C4-2B (cell line): ENCODE measurements at regions not wholly inside any gene's neighbourhood (a gene's known extent, or its start where the extent isn't known, plus 50 kb on each side); places are given as distances from the start of the nearest gene placed in this dataset.

Experiments used
- H3K27ac ChIP-seq: fragments of 450-650 bp; 2 replicates; pipeline ENCODE4 v1.5.1; 2017
- ZFX ChIP-seq: fragments of 450-650 bp; IDR thresholded peaks from 2 replicates; pipeline ENCODE4 v1.6.1; 2017
- TF ChIP-seq, protein P1 (sequence below): fragments of 450-650 bp; conservative IDR thresholded peaks from 2 replicates; pipeline ENCODE4 v1.5.1; 2017; ENCODE audit warnings: mild to moderate bottlenecking

- no peak for TF ChIP-seq ZFX
- TF ChIP-seq, protein P1, sequence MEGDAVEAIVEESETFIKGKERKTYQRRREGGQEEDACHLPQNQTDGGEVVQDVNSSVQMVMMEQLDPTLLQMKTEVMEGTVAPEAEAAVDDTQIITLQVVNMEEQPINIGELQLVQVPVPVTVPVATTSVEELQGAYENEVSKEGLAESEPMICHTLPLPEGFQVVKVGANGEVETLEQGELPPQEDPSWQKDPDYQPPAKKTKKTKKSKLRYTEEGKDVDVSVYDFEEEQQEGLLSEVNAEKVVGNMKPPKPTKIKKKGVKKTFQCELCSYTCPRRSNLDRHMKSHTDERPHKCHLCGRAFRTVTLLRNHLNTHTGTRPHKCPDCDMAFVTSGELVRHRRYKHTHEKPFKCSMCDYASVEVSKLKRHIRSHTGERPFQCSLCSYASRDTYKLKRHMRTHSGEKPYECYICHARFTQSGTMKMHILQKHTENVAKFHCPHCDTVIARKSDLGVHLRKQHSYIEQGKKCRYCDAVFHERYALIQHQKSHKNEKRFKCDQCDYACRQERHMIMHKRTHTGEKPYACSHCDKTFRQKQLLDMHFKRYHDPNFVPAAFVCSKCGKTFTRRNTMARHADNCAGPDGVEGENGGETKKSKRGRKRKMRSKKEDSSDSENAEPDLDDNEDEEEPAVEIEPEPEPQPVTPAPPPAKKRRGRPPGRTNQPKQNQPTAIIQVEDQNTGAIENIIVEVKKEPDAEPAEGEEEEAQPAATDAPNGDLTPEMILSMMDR, result no peak
- no peak overlapping the region for H3K27ac ChIP-seq
These were observed 564.9 kb upstream of the CITED2 start for GRCh38 chr6:139939189-139939979.

GRCh38 chr6:139932671-139933070 is 558.2 kb upstream of the CITED2 start:
- TF ChIP-seq, protein P1, result no peak
- no peak for TF ChIP-seq ZFX
- H3K27ac ChIP-seq, result no peak overlapping the region

GRCh38 chr6:139931747-139932146 is 557.3 kb upstream of the CITED2 start:
- H3K27ac ChIP-seq, result no peak overlapping the region
- TF ChIP-seq ZFX, result no peak
- TF ChIP-seq, protein P1, result no peak

- no peak overlapping the region for H3K27ac ChIP-seq
- no peak for TF ChIP-seq ZFX
- TF ChIP-seq, protein P1, result no peak
These were observed 553.4 kb upstream of the CITED2 start for GRCh38 chr6:139927742-139928305.

- no peak for TF ChIP-seq ZFX
- TF ChIP-seq, protein P1, result 0 out of 2 replicates have a peak, but pooled peaks have one; percentile 7
- no peak overlapping the region for H3K27ac ChIP-seq
These were observed 552.8 kb upstream of the CITED2 start for GRCh38 chr6:139927236-139927635.

GRCh38 chr6:139926711-139927110 is 552.3 kb upstream of the CITED2 start:
- H3K27ac ChIP-seq, result no peak overlapping the region
- TF ChIP-seq, protein P1, result no peak
- no peak for TF ChIP-seq ZFX

- TF ChIP-seq, protein P1, result no peak
- no peak for TF ChIP-seq ZFX
- no peak overlapping the region for H3K27ac ChIP-seq
These were observed 551.6 kb upstream of the CITED2 start for GRCh38 chr6:139925894-139926641.
